Fibroblast of skin of left biceps (primary cell): ENCODE measurements at regions not wholly inside any gene's neighbourhood (a gene's known extent, or its start where the extent isn't known, plus 50 kb on each side); places are given as distances from the start of the nearest gene placed in this dataset.
A peak's percentile ranks its signal among the peaks of the same experiment; 100 is the strongest.

Source experiments
- DNase-seq, 2 experiments: peaks; one replicate each; pipeline ENCODE4 v3.0.0-alpha.2; 2013; ENCODE audit warnings: low read depth in 2 of 2

DNA sequence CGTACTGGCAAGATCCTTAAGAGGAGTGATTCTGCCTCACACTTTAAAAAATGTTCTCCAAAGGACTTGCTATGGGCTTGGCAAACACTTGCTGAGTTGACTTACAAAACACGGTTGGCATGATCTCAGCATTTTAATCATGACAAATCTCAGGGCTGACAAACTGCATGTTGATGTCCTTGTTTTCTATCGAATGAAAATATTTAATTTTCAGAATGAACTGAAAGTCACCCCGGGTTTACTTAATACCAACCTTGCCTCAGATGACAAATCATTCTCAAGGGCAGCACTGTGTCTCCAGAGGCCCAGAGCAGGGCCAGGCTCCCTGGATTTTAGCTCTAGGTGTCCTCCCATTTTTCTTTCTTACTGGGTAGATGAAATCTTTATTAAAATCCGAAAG is 229.1 kb upstream of the ZFHX3 start:
- DNase-seq = no peak

DNA sequence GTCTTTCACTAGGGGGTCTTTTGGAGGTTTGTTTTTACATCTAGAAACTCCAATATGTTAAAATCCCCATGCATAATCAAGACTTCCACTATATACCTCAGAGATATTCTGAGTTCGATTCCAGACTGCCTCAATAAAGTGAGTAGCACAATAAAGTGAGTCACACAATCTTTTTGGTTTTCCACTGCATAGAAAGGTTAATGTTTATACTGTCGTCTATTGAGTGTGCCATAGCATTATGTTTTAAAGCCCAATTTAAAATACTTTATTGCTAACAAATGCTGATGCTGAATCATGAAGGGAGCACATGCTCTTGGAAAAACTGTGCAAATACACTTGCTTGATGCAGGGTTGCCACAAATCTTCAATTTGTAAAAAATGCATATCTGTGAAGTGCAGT is 227.5 kb upstream of the ZFHX3 start:
- DNase-seq = no peak

DNA sequence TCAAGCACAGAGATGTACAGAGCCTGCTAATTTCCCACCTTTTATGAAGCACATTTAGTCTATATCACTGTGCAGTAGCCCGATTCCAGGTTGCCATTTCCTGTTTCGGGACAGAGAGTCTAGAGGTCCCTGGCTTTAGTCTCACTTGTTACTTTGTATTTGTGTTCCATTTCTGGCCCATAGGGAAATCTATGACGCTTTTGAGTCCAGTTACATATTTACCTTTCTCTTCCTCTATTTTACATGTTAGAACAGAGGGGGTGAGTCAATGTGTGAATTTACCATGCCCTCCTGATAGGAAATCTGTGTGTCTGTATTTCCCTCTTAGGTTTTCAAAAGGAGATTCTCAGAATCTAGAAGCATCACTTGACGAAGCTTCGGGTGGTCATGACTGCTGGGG is 227.1 kb upstream of the ZFHX3 start:
- DNase-seq = no peak

DNA sequence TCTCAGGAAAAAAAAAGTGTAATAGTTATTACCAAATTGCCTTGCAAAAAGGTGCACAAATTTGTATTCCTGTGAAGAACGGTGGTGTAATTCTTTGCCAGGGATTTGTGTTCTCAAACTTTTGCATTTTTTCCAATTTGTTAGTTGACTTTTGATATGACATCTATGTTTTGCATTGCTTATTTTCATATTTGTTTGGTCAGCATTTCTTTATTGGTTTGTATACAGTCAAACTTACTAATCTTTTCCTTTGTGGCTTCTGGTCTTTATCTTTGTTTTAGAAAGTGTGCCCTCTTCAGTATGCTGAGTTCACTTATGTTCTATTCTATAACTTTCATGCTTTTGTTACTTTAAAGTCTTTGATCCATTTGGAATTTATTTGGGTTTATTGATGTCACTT is 226.2 kb upstream of the ZFHX3 start:
- no peak for DNase-seq

DNA sequence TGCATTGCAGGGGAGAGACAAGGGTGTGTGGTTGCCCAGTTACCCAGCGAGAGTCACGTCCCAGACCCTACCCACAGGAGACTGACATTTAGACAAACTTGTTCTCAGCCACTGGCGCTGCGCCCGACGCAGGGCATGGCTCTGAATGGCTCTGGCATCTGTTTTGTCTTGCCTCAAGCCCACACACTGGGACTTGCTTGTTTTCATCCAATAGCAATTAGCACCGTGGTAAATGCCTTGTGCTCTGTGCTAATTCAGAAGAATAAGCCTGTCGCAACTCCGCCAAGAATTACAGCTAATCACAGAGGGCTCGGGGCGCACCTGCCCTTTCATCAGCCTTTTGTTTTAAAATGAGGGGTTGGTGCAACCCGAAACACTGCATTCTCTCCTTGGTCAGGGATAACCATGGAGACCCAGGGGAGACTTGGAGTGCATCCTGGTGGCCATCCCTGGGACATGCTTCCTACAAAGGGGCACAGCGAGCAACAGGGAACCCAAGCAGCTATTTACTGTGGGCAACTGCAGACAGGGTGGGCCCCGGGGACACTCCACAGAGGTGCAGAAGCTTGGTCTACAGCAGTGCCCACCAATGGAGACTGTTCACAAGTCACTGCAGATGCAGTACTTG is 220.6 kb upstream of the ZFHX3 start:
- no peak for DNase-seq

DNA sequence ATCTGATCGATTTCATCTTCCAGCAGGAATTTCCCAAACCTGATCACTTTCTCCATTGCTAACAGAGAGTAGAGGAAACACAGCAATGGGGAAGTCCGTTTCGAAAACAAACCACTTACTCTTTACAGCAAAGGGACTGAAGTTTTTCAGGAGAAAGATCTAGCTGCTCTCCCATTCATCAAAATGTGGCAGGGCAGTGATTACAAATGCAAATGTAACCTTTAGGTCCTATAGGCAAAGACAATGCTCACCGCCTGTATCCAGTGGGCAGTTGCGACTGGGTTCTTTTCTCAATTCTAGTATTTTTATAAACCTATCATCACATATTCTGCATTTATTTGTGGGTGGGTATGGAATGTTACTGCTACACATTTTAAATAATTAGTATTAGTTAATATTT is 218.0 kb upstream of the ZFHX3 start:
- DNase-seq = no peak

DNA sequence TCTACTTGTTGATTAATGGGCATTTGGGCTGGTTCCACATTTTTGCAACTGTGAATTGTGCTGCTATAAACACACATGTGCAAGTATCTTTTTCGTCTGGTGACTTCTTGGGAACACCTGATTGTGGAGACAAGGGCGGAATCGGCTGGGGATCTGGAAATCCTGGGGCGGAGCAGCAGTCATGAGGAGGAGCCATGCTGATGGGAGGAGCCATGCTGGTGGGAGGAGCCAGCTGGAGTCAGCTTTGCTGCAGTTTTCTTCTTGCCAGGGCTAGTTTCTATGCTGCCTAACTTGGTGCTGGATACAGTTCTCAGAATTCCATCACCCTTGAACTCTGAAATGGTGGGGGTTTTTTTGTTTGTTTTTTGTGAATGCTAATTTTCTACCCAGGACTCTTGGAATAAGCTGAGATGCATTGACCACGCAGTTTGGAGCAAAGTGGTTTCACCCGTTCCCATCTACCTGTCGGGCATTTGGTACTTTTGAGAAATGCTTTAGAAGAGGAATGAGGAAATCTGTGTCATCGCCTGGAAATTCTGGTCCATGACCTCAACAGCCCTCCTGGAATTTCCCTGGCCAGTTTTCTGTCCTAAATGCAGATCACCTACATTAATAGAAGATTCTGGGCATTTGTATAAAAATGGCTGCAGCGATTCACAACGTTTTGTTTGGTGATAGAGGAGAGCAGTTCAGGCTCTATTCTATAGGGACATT is 217.4 kb upstream of the ZFHX3 start:
- DNase-seq = no peak

DNA sequence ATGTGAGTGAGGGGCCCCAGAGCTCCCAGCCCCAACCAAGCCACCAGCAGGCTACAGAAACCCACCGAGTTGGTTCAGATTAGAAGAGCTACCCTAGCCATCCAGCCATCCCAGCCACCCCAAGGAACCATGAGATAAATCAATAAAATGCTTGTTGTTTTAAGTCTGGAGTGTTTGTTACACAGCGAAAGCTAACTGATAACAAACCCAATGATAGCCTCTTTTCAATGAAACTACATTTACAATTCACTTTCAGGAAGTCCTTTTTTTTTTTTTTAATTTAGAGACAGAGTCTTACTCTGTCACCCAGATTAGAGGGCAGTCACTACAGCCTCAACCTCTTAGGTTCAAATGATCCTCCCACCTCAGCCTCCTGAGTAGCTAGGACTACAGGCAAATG is 215.0 kb upstream of the ZFHX3 start:
- no peak for DNase-seq

DNA sequence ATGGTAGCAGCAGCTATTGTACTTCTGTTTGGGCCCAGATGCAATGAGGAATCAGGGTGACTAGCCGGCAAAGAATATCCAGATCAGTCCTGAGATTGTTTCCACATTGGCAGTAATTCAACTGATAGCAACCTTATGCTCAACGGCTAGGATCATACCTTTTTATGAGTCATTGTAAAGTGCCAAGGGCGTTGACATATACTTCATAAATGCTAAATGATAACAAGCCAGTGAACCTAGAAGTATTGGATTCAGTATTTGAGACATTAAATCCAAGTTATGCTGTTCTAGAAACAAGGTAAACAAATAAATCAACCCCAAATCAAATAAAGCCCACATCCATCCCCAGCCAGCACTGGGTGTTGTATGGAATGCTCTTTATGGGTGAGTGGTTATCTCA is 207.1 kb upstream of the ZFHX3 start:
- no peak for DNase-seq

DNA sequence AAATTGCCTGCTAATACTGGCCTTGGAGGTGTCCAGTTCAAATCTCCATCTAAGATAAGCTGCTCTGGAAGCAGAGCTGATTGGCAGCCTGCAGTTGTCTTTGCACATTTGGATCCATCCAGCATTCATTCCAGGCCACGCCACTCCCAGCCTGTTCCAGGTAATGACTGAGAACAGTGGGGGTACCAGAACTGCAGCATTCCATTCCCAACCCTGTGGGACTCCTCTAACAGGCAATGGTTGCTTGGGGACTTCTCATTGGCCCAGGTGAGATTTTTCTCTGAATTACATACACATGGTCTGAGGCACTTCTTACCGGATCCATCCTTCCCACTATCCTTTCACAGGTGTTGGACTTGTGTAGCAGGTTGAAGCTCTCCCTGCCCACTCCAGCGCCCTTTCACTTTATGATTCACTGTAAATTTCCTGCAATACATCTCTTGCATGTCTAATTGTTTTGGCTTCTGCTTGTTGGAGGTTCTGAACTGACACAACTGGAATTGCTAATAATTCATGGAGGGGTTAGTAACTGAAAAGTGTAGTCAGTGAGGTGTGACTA is 206.1 kb upstream of the ZFHX3 start:
- DNase-seq = no peak

DNA sequence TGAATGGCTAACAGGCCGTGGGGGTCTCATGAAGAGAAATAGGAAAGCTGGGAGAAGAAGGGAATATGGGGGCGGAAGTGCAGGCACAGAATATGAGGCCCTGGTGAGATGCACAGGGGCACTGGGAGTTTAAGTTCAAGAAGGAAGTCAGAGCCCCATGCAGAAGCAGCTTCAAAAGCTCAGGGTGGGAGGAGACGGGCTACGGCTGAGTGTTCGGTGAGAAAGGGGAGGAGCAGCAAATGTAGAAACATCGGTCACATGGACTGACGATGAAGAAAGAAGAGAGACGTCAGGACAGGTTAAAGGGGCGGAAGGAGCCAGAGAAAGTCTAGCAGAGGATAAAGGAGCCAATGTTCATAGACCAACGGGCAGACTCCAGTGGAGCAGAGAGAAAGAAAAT is 204.5 kb upstream of the ZFHX3 start:
- no peak for DNase-seq

DNA sequence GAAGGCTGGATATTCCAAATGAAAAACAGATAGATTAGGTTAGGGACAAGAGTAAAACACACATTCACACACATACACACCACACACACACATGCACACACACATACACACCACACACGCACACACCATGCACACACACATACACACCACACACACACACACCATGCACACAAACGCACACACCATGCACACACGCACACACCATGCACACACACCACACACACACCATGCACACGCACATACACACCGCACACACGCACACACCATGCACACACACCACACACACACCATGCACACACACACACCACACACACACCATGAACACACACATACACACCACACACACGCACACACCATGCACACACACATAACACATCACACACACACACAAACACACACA is 203.7 kb upstream of the ZFHX3 start:
- DNase-seq = no peak

DNA sequence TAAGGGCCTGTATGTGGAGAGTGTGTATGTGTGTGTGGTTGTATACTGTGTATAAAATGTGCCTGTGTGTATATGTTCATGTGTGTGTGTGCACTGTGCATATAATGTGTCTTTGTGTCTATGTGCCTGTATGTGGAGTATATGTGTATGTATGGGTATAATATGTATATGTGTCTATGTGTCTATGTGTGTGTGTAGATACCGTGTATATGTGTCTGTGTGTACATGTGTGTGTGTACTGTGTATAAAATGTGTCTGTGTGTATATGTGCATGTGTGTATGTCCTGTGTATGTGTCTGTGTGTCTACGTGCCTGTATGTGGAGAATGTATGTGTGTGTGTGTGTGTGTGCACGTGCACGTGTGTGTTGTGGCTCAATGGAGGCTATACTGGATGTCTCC is 200.4 kb upstream of the ZFHX3 start:
- DNase-seq = no peak

DNA sequence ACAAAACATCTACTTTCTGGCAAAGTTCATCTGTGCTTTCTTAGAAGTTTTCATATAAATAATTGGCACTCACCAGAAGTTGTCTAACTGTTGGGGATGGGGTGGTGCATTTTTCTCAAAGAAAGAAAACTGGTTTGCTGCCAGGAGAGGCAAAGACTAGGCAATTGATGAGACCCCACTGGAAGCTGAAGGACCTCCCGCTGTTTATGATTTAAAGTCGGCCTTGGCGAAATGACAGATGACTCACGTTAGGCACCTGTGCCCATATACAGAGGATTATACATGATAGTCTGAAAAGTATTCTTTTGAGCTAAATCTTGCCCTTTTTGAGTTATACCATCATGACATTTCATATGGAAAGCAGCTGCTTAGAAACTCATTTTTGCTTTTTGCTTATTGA is 193.0 kb upstream of the ZFHX3 start:
- DNase-seq = no peak

DNA sequence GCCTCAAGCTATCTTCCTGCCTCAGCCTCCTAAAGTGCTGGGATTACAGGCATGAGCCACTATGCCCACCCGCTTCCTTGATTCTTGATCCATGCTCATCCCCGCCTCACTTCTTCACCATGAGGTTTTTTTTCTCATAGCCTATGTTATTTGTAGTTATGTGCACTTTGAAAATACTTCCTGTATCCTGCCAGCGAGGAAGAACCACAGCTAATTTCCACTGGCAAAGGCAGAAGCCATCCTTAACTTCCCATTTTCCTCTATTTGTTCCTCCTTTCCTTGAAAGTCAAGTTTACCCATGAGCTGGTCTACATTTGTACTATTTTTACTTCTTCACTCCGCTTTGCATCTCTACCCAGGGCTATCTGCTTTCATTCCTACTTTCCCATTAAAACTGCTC is 189.7 kb upstream of the ZFHX3 start:
- DNase-seq = no peak

DNA sequence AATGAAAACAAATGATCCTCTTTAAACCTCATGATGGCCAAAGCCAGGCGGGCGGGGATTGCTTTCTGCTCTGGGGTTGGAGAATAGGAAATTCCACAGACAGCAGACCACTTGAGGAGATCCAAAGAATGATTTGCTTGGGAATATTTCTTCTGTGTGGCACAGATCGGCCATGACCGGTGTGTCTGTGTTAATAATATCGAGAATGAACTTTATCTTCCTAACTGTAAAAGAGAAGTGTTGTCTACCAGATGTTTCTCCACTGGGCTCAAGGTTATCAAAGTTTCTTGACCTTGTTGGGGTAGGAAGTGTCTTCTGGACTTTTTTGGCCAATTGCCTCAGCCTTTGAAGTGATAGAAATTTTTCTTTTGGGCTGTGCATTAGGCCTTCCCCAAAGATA is 186.6 kb upstream of the ZFHX3 start:
- DNase-seq = no peak

DNA sequence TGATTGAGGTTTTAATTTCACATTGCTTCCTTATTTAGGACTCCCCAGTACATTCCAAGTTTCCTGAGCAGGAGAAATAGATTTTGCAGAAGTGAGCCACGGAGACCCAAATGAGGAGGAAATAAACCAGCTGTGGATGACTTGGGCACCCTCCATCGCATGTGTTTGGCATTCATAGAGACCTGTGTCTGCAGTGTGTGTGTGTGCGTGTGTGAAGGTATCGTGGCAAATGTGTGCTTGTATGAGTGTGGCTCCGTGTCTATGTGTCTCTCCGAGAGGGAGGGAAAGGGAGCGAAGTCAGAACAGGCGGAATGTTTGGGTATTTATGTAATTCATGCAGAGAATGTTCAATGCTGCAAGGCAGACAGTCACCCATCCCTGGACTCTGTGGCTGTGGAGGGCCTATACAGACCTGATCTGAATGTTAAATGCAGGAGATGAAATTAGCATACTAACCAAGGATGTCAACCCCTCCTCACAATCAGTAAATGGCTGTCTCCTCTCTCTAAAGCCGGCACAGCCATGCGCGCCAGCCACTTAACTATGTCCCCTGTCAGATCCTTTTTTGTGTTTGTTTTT is 186.0 kb upstream of the ZFHX3 start:
- no peak for DNase-seq

DNA sequence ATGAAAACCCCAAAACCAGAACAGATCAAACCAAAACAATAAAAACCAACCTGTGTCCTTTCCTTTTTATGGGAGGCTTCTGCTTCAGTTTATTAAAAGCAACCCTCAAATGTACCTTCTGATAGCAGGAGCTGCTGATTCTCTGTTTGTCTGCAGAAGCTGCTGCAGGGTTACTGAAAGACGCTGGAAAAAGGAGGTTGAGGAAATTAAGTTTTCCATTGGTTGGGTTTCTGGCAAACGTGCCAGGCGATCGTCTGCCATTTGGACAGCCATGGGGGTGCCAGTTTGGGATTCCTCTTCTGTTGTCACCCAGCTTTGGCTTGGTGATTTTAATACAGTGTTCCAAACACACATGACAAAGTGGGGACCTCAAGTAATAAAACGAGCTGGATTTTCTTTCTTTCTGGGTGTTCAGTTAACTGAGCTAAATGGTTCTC is 185.4 kb upstream of the ZFHX3 start:
- DNase-seq = no peak

DNA sequence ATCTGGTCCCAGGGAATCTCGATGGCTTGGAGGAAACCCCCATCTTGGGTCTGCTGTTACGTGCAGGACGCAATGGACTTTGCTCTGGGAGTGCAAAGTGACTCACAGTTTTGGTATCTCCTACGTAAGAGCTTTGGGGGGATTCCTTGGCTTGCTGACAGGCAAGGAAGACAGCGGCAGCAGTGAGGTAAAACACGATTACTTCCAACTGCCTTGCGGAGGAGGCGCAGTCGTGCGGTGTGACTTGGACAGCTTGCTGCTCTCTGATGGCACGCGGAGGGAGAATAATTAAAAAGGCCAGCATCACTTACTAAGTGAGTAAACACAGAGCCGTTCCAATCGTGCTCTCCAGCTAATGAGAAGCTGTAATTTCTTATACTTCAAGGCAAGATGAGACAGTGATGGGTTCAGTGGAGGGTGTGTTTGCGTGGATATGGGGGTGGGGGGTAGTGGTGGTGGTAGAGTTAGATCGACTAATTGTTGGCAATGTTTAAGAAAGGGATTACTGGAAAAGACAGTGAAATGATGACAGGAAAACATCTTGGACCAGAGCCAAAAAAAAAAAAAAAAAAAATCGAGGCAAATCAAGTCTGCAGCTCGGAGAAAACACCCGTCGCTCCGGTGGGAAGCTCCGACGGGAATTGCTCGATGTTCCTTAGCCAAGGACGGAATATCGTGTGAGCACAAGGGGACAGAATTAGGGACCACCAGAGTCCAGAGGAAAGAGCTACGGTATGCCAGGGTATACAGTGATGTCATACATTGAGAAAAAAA is 184.8 kb upstream of the ZFHX3 start:
- DNase-seq = peak; percentile 43 to 47

DNA sequence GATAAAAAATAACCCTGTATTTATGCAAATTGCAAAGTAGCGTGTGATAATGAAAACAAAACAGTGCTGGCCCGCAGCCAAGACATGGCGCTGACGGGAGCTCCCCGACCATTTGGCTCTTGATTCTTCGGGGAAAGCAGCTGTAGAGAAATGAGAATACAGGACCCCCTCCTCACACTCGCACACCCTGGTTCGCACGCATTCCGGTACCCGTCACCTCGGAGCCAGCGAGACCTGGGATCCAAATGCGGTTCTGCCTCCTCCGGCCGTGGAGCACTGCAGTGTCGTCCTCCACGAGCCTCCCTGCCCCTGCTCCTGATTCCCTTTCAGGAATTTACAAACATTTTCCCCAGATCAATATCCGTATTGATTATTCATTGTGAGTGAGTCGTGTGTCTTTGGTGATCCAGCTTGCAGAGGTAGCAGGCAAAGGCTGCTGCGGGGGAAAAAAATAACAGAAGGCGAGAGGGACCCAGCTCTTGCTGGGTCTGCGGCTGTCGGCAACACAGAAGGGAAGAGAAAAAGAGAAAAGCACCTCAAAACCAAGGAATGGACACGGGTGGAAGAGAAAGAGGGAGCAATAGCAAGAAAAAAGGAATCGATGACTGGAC is 184.1 kb upstream of the ZFHX3 start:
- no peak for DNase-seq

DNA sequence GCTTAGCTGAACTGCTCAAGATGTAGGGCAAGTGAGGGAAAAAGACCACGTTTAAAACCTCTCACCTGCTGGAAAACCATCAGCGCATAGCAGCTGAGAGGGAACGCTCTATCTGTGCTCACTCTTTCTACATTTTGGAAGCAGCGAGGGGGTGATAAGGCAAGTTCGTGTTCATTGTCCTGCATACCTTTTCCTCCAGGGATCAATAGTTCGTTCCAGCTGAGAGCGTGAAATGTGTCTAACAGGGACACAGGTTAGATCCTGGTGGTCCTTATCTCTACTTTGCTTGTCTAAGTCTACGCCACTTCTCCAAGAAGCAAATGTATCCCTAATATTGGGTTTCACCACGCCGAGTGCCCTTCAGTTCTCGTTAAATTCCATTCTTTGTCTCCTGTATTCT is 183.5 kb upstream of the ZFHX3 start:
- no peak for DNase-seq

DNA sequence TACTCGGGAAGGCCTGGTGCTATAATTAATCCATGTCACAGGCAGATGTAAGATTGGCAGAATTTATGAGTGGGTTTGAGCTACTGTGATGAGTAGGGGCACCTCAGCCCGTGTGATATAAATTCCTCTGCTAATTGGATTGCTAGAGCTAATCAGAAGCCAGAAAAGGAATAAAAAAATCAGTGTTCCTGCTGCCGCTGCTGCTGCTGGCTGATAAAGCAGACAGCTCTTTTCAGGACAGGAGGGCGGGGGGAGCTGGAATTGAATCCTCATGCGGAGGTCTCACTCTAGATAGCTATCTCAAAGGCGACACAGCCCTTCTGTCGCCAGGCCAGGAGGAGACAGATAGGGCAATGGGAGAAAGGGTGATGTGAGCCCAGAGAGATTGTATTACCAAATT is 182.7 kb upstream of the ZFHX3 start:
- no peak for DNase-seq
